ENCODE measurements at regions not wholly inside any gene's neighbourhood (a gene's known extent, or its start where the extent isn't known, plus 50 kb on each side); places are given as distances from the start of the nearest gene placed in this dataset.

DNA sequence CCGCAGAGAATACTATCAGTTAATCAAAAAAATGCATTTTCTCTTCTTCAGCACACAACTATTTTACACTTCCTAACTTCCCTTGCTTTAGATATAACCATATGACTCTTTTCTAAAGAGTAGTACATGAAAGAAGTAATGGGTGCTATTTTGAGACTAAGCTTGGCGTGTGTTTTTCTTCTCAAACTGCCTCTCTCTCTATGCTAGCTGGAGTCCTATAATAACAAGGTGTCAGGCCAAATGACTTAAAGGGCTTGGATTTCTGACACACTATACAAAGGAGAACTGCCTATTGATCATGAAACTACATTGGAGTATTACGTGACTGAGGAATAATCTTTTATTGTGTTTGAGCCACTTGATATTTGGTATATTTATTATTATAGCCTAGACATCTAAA, 1330.1 kb upstream of the SPRY2 start:
- intact Hi-C loops (cut with DNase I), result no loop called here
- DNase-seq, result no peak

DNA sequence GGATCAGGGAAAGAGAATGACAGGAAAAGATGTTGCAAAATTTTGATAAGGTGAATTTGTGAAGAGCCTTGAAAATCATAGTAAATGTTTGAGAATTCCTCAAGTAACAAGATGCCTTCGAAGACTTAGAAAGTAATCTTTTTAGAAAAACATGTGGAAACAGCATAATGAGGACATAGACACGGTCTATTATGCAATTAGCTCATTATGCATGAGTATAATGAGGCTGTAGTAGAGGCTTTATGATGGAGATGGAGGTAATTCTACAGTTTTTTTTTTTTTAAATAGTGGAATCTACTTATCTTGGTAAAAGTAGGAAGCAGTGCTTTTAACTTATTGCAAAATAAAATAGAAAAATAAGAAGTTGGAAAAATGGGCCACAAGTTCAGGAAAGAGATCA, 1329.1 kb upstream of the SPRY2 start:
- DNase-seq, result no peak

DNA sequence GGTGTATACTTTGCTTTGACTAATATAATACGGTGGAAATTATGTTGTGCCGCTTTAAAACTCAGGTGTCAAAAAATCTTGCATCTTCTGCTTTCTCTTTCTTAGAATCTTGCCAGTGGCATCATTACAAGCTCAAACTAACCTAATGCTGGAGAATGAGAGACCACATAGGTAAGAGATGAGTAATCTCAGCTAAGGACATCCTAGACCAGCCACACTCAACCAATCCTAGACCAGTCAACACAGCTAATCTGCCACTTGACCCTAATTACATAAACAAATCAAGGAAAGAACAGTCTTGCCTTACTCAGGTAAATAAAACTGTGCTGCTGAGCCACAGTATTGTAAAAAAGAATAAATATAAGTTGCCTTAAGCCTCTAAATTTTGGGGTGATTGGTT, 1323.9 kb upstream of the SPRY2 start:
- no peak for DNase-seq
- intact Hi-C loops (cut with DNase I), result no loop called here

More for the DNA sequence above, 1329.1 kb upstream of the SPRY2 start:
- intact Hi-C loops (cut with DNase I), result no loop called here

DNA sequence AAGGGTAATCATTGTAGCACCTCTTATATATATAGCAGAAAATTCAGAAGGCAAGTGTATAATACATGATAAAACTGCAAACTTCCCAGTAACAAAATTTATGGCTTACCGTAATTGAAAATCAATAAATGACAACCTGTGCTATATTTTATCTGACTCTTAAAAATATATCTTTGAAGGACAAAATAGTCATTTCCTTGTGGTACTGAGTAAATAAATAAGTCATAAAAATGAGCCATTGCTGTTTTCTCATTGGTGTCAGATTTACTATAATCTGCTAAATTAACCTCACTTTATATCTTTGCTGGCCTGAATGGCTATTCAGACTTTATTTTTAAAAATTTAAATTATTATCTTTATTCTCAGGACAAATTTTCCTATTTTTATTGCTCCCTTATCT, 1319.1 kb upstream of the SPRY2 start:
- no peak for DNase-seq
- intact Hi-C loops (cut with DNase I), result no loop called here

DNA sequence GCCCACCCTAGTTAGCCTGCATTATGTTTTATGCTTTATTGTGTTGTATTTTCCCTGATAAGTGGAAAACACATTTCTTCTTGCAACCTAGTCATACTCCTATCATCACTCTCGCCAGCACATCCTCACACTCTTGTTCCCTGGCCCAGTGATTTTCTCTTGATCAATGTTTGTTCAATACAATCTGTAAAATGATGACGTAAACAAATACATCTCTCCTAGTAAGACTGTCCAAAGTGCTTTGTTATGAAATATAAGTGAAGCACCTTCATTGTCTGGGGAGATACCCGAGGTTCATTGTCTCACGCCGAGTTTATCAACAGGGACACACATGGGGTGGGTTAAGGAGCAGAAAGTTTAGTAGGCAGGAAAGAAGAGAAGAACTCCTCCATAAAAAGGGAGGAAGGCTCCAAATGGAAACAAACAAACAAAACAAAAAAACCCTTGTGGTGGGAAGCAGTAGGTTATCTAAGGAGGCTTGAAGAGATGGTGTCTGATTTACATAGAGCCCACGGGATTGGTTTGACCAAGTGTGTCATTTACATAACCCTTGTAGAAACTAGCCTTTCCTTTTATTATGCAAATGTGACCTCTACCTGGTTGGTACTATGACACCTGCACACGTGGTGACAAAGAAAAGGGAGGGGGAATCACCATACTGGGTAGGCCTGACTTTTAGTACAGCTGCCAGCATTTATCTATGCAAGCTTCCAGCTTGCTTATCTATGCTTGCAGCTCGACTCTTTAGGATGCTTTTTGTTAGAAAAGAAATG, 1317.9 kb upstream of the SPRY2 start:
- intact Hi-C loops (cut with DNase I), result no loop called here
- DNase-seq, result no peak

DNA sequence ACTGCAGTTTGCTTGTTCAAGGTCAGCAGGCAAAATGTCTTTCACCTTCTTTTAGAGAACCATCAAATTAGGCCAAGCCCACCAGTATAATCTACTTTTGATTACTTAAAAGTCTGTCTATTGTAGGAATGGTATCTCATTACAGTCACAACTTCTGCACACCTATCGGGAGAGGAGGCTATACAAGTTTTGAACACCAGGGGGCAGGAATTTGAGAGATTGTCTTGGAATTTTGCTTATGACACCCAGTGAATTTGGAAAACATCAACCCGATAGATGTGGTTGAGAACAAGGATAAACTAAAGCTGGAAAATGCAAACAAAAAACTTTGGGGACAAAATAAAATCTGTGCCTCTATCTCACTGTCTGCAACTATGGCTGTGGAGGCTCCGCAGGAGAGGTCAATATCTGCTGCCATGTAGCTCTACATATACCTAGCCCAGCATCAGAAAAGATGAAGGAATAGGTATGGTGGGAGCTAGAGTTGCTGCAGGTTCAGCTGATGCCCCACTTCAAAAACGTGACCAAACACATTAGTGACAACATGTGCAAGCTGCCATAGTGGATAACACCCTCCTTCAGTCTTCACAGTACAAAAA, 1299.2 kb upstream of the SPRY2 start:
- DNase-seq, result peak in 16 of 42 donors; percentile 1 to 53 (median 29)
- intact Hi-C loops (cut with DNase I), result no loop called here

DNA sequence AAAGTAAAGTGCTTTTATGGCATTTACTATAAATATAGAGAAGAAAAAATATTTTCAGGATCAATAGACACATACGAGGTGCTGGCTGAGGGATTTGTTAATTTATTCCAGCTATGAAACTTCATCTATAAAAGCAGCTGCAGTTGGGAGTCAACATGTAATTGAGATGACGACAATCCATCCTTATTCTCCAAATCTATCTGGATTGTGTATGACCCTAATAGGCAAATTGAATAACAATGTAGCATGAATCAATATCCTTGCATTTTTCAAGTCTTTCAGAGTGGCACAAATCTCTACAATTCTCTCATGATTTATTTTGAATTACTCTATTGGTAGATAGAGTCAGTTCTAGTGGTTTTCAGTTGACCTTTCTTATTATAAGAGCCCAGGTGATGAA, 1296.5 kb upstream of the SPRY2 start:
- intact Hi-C loops (cut with DNase I), result no loop called here
- no peak for DNase-seq

DNA sequence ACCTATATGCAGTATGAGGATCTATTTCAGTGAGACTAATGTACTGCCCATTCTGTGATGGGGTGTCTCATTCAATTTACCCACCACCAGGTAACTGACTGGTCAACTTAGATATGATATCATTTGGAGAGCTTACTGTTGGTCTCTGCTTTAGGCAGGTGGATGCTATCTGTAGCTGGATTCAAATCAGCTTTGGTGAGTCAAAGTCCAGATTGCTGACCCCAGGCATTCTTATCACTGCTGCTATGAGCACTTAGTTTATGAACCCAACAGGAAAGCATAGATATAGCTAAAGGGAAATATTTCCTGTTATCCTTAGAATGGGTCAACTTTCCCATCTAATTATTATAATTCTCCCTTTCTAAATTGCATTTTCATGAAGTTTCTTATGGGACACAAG, 1295.2 kb upstream of the SPRY2 start:
- intact Hi-C loops (cut with DNase I), result no loop called here

DNA sequence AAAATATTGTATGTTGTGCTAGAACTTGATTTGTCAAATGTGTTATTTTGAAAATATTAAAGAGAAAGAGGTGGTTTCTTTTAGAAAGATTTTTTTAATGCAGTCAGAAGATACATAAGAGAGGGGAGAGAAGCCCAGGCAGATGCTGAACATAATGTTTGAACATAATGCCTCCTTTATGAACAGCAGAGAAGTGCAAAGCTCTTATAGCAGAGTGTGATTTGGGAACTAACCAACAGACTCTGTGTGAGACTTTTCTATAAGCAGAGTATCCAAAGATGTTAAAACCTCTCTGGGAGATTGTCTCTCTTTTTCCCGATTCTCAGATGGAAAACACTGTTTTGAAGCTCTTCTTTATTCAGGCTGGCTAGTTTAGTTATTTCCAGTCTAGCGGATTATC, 1274.1 kb upstream of the SPRY2 start:
- no peak for DNase-seq
- intact Hi-C loops (cut with DNase I), result no loop called here

More for the DNA sequence above, 1295.2 kb upstream of the SPRY2 start:
- DNase-seq, result no peak

DNA sequence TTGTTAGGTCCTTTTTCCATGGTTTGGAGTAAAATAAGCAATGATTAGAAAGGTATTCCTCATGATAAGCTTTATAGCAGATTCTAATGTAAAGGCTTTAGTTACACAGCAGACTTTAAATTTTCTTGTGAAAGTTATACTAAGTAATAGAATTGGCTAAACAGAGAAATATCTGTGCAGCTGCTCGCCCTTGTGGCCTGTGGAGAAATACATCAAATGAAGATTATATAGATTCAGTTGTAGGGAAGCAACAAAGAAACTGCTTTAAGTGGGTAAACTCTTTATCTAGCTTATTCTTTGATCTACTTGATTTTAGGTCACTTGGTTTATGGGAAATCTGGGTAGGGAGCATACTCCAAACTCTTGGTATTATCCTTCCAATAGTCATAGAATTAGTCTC, 1269.7 kb upstream of the SPRY2 start:
- intact Hi-C loops (cut with DNase I), result no loop called here
- peak in 2 of 42 donors; percentile 2 to 5 for DNase-seq

DNA sequence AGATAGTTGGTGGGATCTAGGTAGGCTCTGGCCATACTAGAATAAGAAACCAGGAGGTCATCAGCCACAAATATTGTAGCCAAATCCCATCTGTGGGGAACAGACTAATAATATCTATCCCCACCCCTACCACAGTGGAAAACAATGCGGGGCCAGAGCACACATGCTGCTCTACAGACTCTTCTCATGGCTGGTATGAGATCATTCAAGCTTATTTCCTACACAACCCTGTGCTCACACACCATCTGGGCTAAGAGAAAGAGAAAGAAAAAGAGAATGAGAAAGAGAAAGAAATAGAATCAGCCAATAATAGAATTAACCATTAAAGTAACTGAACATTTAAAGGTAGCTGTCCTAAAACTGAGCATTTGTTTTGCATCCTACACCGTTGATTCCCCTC, 1268.4 kb upstream of the SPRY2 start:
- intact Hi-C loops (cut with DNase I), result no loop called here
- DNase-seq, result no peak

DNA sequence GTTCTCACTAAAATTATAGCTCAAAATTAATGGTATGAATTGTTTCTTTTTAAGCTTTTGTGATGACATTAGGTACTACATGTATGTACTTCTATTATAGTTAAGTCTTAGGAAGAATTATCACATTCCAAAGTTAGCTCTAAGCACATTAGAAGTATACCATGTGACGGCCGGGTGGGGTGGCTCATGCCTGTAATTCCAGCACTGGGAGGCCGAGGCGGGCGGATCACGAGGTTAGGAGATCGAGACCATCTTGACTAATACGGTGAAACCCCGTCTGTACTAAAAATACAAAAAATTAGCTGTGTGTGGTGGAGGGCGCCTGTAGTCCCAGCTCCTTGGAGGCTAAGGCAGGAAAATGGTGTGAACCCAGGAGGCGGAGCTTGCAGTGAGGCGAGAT, 1265.1 kb upstream of the SPRY2 start:
- no peak for DNase-seq
- intact Hi-C loops (cut with DNase I), result no loop called here

DNA sequence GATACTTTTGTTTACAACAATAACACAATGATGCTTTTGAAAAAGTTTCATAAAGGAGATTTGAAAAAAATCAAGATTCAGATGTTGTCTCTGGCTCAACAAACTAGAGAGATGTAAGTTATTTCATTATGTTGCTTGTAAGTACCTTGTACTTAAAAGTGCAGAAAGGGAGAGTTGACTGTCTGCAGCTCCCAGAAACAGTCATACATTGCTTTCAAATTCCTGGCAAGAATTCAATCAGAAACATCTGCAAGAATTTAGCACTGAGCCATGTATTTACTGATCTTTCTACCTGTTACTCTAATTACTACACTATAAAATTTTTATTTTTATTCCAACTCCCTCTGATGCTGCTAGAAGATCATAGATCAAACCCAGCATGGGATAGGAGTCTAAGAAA, 1261.3 kb upstream of the SPRY2 start:
- no peak for DNase-seq
- intact Hi-C loops (cut with DNase I), result no loop called here

DNA sequence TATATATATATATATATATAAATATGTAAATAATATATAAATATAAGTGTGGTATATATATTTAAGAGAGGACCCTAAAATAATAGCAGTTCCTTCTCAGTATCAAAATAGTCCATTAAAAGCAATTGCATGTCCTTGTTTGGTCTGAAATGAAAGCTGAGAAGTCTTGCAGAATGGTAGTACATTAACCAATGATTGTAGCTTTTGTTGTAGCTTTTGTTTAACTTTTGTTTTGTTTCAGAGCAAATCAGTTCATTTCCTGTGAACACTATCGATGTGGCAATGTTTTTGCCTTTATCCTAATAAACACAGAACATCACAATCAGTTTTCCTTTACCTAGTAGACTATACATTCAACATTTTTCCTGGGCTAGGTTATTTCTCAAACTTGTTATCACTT, 1256.2 kb upstream of the SPRY2 start:
- no peak for DNase-seq
- intact Hi-C loops (cut with DNase I), result no loop called here

DNA sequence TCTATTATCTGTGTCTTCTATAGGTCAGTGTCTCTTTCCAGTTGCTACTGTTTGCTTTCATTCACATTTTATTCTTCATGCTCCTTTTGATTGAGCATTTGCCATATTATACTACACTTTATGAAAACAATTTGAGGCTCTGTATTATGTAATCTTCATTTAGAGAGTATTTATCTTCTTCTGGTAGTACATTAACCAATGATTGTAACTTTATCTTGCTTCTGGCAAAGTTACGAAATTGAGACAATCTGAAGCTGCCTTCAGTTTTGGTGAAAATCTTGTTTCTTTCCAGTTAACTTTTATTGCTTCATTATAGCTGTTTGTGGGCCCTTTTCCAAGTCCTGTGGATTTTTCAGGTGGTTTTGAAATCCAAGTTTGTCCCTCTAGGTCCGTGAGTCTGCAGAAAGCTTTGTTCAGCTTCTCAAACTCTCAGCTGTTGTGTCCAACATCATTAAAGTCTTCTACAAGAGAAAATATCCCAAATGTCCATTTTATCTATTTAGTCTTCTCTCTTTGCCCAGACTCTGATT, 1255.4 kb upstream of the SPRY2 start:
- intact Hi-C loops (cut with DNase I), result no loop called here
- DNase-seq, result no peak

DNA sequence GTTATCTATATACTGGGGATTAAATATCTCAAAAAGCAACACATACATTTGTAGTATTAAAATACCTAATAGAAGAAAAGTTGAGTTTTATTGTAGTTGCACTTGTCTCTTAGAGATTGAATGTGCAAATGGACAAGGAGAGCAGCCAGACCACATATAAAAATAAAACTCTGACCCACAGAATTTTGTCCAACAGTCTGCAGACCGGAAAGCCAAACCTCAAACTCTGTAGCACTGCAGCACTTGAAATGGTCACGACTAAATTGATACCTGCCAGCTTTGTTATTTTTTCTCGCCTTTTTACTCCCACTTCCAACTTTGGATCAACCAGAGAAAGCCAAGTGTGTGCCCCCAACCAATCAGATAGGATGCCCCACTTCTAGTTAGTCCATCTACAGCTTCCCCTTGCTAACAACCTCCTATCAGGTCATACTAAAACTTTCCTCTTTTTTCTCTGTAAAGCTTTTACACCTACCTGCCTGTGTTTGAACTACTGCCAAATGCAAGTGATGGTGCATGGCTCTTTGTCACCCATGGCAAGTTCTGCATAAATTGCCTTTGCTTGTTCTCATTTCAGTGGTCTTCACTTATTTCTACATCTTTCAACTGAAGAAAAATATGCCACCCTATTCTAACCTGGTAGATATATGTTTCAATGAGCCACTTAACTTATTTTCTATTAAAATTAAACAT, 1250.7 kb upstream of the SPRY2 start:
- intact Hi-C loops (cut with DNase I), result no loop called here
- no peak for DNase-seq

DNA sequence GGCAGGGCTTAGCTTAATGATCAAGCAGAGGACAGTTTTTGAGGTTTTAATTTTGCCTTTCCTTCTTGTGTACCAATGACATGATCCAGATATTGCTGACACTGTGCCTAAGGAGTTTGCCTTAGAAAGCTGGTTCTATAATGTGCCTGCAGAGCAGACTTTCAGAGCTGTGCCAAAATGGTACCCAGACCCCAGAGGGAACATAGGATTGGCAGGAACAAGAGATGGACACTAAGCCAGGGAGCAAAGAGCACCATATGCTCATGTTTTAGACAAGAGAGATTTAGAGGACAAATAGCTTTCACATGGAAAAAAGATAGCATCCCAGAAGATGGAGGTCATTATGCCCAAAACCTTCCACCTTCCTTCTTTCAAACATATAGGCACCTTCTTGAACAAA, 1241.5 kb upstream of the SPRY2 start:
- intact Hi-C loops (cut with DNase I), result no loop called here
- no peak for DNase-seq

DNA sequence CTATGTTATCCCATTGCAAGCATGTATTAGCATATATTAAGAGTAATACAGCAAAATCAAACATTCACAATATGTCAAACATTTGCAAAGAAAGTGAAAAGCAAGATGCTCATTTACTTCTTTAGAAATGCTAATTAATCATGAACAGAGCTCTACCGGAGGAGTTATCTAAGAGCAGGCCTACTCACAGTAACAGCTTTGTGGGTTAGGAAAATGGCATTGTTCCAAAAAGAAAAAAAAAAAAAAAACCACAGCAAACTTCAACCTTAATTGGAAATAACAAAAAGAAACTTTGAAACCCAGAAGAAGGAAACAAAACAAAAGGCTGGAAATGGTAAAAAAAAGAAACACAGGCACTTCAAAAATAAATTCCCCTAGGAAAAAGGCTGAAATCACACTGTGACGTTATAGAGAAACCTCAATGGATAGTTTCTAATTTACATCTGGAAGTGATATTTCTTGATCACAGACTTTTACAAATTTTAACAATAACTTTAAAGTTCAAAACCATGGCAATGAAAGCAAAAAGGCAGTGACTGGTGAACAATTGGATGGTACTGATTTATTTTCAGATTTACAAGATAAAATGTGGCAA, 1236.8 kb upstream of the SPRY2 start:
- intact Hi-C loops (cut with DNase I), result no loop called here
- peak in 1 of 42 donors; percentile 6 for DNase-seq

DNA sequence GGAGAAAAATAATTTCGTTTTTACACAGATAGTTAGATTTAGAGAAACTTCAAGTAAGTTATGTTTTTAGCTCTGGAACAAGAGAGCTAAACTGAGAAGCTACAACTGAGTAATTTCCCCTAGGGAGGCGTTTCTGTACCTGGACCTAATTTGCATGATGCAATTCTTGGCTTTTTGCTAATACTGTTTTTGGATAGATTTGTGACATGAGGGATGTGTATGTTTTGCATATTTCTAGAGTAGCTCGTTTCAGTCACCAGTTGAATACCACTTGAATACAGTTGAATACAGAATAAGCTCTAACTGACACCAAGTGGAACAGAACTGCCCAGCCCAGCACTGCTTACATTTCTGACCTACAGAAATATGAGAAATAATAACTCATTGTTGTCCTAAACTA, 1227.9 kb upstream of the SPRY2 start:
- DNase-seq, result no peak
- intact Hi-C loops (cut with DNase I), result no loop called here

DNA sequence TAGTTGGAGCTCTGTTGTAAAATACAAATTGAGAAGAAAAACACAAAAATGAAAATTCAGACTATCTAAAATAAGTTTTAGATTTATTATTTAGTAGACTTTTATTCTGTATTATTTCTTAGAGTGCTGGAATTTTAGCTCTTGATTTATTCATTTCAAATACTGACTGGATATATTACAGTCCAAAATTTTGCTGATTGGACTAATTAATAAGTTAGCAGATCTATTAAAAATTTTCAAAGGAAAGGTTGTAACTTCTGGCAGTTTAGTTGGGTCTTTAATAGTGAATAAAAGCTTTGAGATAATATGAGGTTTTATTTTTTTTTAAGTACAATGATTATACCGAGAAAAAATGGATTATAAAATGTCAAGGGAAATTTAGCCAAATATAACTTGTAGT, 1224.9 kb upstream of the SPRY2 start:
- intact Hi-C loops (cut with DNase I), result no loop called here
- no peak for DNase-seq
